HEK293 (cell line): ENCODE measurements at regions not wholly inside any gene's neighbourhood (a gene's known extent, or its start where the extent isn't known, plus 50 kb on each side); places are given as distances from the start of the nearest gene placed in this dataset.

Experiments used
- CTCF ChIA-PET: fragments of 350-600 bp; formaldehyde crosslinking; extraction: SDS; loops from one replicate; lab custom pipeline; 2021; ENCODE audit warnings: antibody characterized with exemption; lab: Yijun Ruan, JAX
- POLR2A ChIA-PET: fragments of 300-600 bp; formaldehyde crosslinking; extraction: SDS; loops from one replicate; lab custom pipeline; 2020; ENCODE audit warnings: antibody characterized with exemption, inconsistent platforms; lab: Yijun Ruan, JAX
- H3K27ac ChIP-seq: fragments of 200-500 bp; sonication (Bioruptor generic); 2 replicates; pipeline ENCODE4 v1.5.1; 2014; ENCODE audit warnings: low read depth, low read length, control low read depth, inconsistent platforms; ENCODE audit errors: extremely low read depth
- H3K36me3 ChIP-seq, 2 experiments: fragments of 200-500 bp in 1 of 2; sonication (Bioruptor generic) in 1 of 2; 1 replicate in 1 of 2; 2 replicates in 1 of 2; pipeline ENCODE4 v1.5.1; 2014 to 2017; ENCODE audit warnings: inconsistent platforms in 2 of 2, low read length in 2 of 2; ENCODE audit not compliant: control insufficient read depth in 2 of 2, insufficient read depth in 1 of 2
- H3K4me1 ChIP-seq: fragments of 200-500 bp; sonication (Bioruptor generic); 2 replicates; pipeline ENCODE4 v1.5.1; 2014; ENCODE audit warnings: mild to moderate bottlenecking, low read length, inconsistent platforms; ENCODE audit not compliant: control insufficient read depth, insufficient read depth
- H3K4me3 ChIP-seq: 2 replicates; pipeline ENCODE4 v1.5.1; 2011; ENCODE audit warnings: low read depth, mild to moderate bottlenecking, control low read depth, low read length, moderate library complexity
- H3K9me3 ChIP-seq: fragments of 200-500 bp; sonication (Bioruptor generic); 2 replicates; pipeline ENCODE4 v1.5.1; 2014; ENCODE audit warnings: low read depth, low read length, inconsistent platforms; ENCODE audit not compliant: control insufficient read depth, insufficient read depth
- GLIS1 ChIP-seq: fragments of 450-650 bp; formaldehyde crosslinking; IDR thresholded peaks from 2 replicates; pipeline ENCODE4 v1.5.1; 2016; ENCODE audit warnings: missing biosample characterization, missing genetic modification characterization
- SETDB1 ChIP-seq: IDR thresholded peaks from one replicate; pipeline ENCODE4 v1.6.1; 2017; ENCODE audit warnings: mild to moderate bottlenecking, low read length, moderate library complexity, mixed read lengths; ENCODE audit not compliant: insufficient read length
- ZFP41 ChIP-seq: fragments of 450-650 bp; formaldehyde crosslinking; IDR thresholded peaks from 2 replicates; pipeline ENCODE4 v1.5.1; 2016; ENCODE audit warnings: missing biosample characterization, missing genetic modification characterization, borderline replicate concordance
- ZNF19 ChIP-seq: fragments of 450-650 bp; formaldehyde crosslinking; IDR thresholded peaks from 2 replicates; pipeline ENCODE4; 2016; ENCODE audit warnings: missing biosample characterization, missing genetic modification characterization, low read depth
- ZNF416 ChIP-seq: fragments of 450-650 bp; formaldehyde crosslinking; IDR thresholded peaks from 2 replicates; pipeline ENCODE4 v1.5.1; 2016; ENCODE audit warnings: missing biosample characterization, missing genetic modification characterization
- ZNF501 ChIP-seq: fragments of 450-650 bp; formaldehyde crosslinking; IDR thresholded peaks from 2 replicates; pipeline ENCODE4 v1.5.1; 2016; ENCODE audit warnings: missing biosample characterization, missing genetic modification characterization
- ZNF610 ChIP-seq: fragments of 450-650 bp; formaldehyde crosslinking; IDR thresholded peaks from 2 replicates; pipeline ENCODE4 v1.5.1; 2016; ENCODE audit warnings: missing biosample characterization, missing genetic modification characterization, borderline replicate concordance
- ZNF624 ChIP-seq: fragments of 450-650 bp; formaldehyde crosslinking; IDR thresholded peaks from 2 replicates; pipeline ENCODE4 v1.5.1; 2017; ENCODE audit warnings: missing biosample characterization, missing genetic modification characterization
- ZNF704 ChIP-seq: fragments of 450-650 bp; formaldehyde crosslinking; IDR thresholded peaks from 2 replicates; pipeline ENCODE4 v1.5.1; 2016; ENCODE audit warnings: missing biosample characterization, missing genetic modification characterization
- ZNF843 ChIP-seq: fragments of 450-650 bp; formaldehyde crosslinking; IDR thresholded peaks from 2 replicates; pipeline ENCODE4 v1.5.1; 2016; ENCODE audit warnings: missing biosample characterization, missing genetic modification characterization
- ZSCAN30 ChIP-seq: fragments of 450-650 bp; IDR thresholded peaks from 2 replicates; pipeline ENCODE4 v1.5.1; 2018; ENCODE audit warnings: missing biosample characterization, mild to moderate bottlenecking, missing genetic modification characterization, moderate library complexity

GRCh38 chr15:62403164-62403809 lies 238.2 kb upstream of the C2CD4B start:
- CTCF ChIA-PET: no interaction called here
- Histone ChIP-seq H3K4me3 (no peak overlapping the region), H3K36me3 (no peaks in the 10 kb centered on the region), H3K9me3 (no peaks in the 10 kb centered on the region), H3K27ac (no peak overlapping the region), H3K4me1 (no peaks in the 10 kb centered on the region)
- TF ChIP-seq ZSCAN30 (tag by site-specific recombination): no peak
- POLR2A ChIA-PET: no interaction called here

GRCh38 chr15:62404194-62404985 lies 239.3 kb upstream of the C2CD4B start:
- no peak overlapping the region for H3K4me3 ChIP-seq
- ChIA-PET POLR2A (no interaction called here), CTCF (no interaction called here)
- no peaks in the 10 kb centered on the region for H3K9me3 ChIP-seq
- H3K36me3 ChIP-seq: no peaks in the 10 kb centered on the region
- no peaks in the 10 kb centered on the region for H3K4me1 ChIP-seq
- no peak overlapping the region for H3K27ac ChIP-seq
- no peak for TF ChIP-seq ZNF501 (tag by site-specific recombination)
- no peak for TF ChIP-seq ZNF704 (tag by site-specific recombination)
- no peak for TF ChIP-seq ZFP41 (tag by site-specific recombination)

GRCh38 chr15:62406305-62406891 lies 241.3 kb upstream of the C2CD4B start:
- TF ChIP-seq SETDB1 (no peak), GLIS1 (peak; percentile 24; the same call in 1 of the 2 replicates)
- Histone ChIP-seq H3K4me1 (no peaks in the 10 kb centered on the region), H3K27ac (no peak overlapping the region), H3K9me3 (no peaks in the 10 kb centered on the region), H3K36me3 (no peaks in the 10 kb centered on the region), H3K4me3 (no peak overlapping the region)
- POLR2A ChIA-PET: no interaction called here
- CTCF ChIA-PET: no interaction called here

- H3K36me3 ChIP-seq: no peaks in the 10 kb centered on the region
- TF ChIP-seq ZNF416 (tag by site-specific recombination) (no peak), ZFP41 (tag by site-specific recombination) (no peak), ZNF19 (tag by site-specific recombination) (no peak), ZNF624 (tag by site-specific recombination) (no peak), ZNF610 (tag by site-specific recombination) (no peak)
- POLR2A ChIA-PET: interaction anchor here (1.2 kb wide), 1 partner anchor 16 kb away, joined by 4 read pairs; the partner anchor contains the start of gene TLN2
- no peaks in the 10 kb centered on the region for H3K4me1 ChIP-seq
- H3K27ac ChIP-seq: no peak overlapping the region
- no peaks in the 10 kb centered on the region for H3K9me3 ChIP-seq
- CTCF ChIA-PET: no interaction called here
- H3K4me3 ChIP-seq: no peak overlapping the region
Measured at GRCh38 chr15:62407216-62407615, 242.1 kb upstream of the C2CD4B start.

DNA sequence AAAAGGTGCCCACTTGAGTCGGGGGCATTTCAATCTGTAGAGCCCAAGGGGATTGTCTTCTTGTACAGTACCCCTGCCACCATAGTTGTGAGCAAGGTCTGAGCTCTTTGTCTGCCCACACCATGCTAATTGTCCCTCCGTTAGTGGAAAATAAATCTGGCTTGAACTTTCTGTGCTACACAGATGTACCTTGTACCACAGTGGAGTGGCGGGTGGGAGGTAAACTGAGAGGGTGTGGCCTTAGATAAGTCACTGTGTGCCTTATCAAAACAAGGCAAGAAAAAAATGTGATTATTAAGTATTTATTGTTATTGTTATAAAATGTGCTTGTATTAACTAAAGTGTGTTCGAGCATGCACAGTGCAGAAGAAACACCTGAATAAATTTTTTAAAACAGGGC lies 242.9 kb upstream of the C2CD4B start:
- TF ChIP-seq ZNF843 (tag by site-specific recombination): no peak
- Histone ChIP-seq H3K36me3 (no peaks in the 10 kb centered on the region), H3K27ac (no peak overlapping the region), H3K4me1 (no peaks in the 10 kb centered on the region), H3K9me3 (no peaks in the 10 kb centered on the region), H3K4me3 (no peak overlapping the region)
- ChIA-PET POLR2A (interaction anchor here (1.2 kb wide), 1 partner anchor 17 kb away, joined by 4 read pairs; the partner anchor contains the start of gene TLN2), CTCF (no interaction called here)
